Parathyroid adenoma (tissue), 2 donors: ENCODE measurements at regions not wholly inside any gene's neighbourhood (a gene's known extent, or its start where the extent isn't known, plus 50 kb on each side); places are given as distances from the start of the nearest gene placed in this dataset.
A peak's percentile ranks its signal among the peaks of the same experiment; 100 is the strongest.

ENCODE experiments used
- H2AFZ ChIP-seq: fragments of 300-600 bp; sonication (generic); one replicate; pipeline ENCODE4 v1.7.0; 2017; ENCODE audit warnings: antibody characterized with exemption, mild to moderate bottlenecking
- H3K27ac ChIP-seq: fragments of 300-600 bp; sonication (generic); one replicate; pipeline ENCODE4 v1.7.0; 2017
- H3K27me3 ChIP-seq: fragments of 300-600 bp; sonication (generic); one replicate; pipeline ENCODE4 v1.7.0; 2017; ENCODE audit warnings: low read length; ENCODE audit not compliant: control insufficient read depth, insufficient read depth
- H3K36me3 ChIP-seq: fragments of 300-600 bp; sonication (generic); one replicate; pipeline ENCODE4 v1.7.0; 2017; ENCODE audit warnings: low read length; ENCODE audit not compliant: control insufficient read depth, insufficient read depth
- H3K4me1 ChIP-seq: fragments of 300-600 bp; sonication (generic); one replicate; pipeline ENCODE4 v1.7.0; 2017; ENCODE audit warnings: control low read depth
- H3K4me2 ChIP-seq: fragments of 300-600 bp; sonication (generic); one replicate; pipeline ENCODE4 v1.7.0; 2017; ENCODE audit warnings: low read length
- H3K4me3 ChIP-seq: fragments of 300-600 bp; sonication (generic); one replicate; pipeline ENCODE4 v1.7.0; 2017; ENCODE audit warnings: low read depth, low read length
- H3K79me2 ChIP-seq: fragments of 300-600 bp; sonication (generic); one replicate; pipeline ENCODE4 v1.7.0; 2017; ENCODE audit warnings: control low read depth
- H3K9ac ChIP-seq: fragments of 300-600 bp; sonication (generic); one replicate; pipeline ENCODE4 v1.7.0; 2017; ENCODE audit warnings: mild to moderate bottlenecking
- H3K9me3 ChIP-seq: fragments of 300-600 bp; sonication (generic); one replicate; pipeline ENCODE4 v1.7.0; 2017; ENCODE audit warnings: low read length; ENCODE audit not compliant: control insufficient read depth
- TF ChIP-seq, protein P1 (sequence below): fragments of 300-600 bp; sonication (generic); IDR thresholded peaks from one replicate; pipeline ENCODE4 v1.7.0; 2017; ENCODE audit warnings: antibody characterized with exemption, mild to moderate bottlenecking
- donor health status: primary hyperparathyroidism.

- Histone ChIP-seq H3K4me2 (no peak overlapping the region), H3K9me3 (no peaks in the 10 kb centered on the region), H3K4me3 (no peak overlapping the region), H3K4me1 (no peaks in the 10 kb centered on the region), H2AFZ (no peak overlapping the region), H3K9ac (no peak overlapping the region), H3K79me2 (no peaks in the 10 kb centered on the region), H3K27me3 (no peaks in the 10 kb centered on the region), H3K27ac (no peak overlapping the region), H3K36me3 (no peaks in the 10 kb centered on the region)
- TF ChIP-seq, protein P1, sequence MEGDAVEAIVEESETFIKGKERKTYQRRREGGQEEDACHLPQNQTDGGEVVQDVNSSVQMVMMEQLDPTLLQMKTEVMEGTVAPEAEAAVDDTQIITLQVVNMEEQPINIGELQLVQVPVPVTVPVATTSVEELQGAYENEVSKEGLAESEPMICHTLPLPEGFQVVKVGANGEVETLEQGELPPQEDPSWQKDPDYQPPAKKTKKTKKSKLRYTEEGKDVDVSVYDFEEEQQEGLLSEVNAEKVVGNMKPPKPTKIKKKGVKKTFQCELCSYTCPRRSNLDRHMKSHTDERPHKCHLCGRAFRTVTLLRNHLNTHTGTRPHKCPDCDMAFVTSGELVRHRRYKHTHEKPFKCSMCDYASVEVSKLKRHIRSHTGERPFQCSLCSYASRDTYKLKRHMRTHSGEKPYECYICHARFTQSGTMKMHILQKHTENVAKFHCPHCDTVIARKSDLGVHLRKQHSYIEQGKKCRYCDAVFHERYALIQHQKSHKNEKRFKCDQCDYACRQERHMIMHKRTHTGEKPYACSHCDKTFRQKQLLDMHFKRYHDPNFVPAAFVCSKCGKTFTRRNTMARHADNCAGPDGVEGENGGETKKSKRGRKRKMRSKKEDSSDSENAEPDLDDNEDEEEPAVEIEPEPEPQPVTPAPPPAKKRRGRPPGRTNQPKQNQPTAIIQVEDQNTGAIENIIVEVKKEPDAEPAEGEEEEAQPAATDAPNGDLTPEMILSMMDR = no peak
Observed at GRCh38 chr5:57780306-57780960, 297.8 kb upstream of the ACTBL2 start.

- Histone ChIP-seq H3K36me3 (no peaks in the 10 kb centered on the region), H3K9me3 (no peaks in the 10 kb centered on the region), H2AFZ (no peak overlapping the region), H3K9ac (no peak overlapping the region), H3K4me1 (no peaks in the 10 kb centered on the region), H3K79me2 (no peaks in the 10 kb centered on the region), H3K27me3 (no peaks in the 10 kb centered on the region), H3K27ac (no peak overlapping the region), H3K4me2 (no peak overlapping the region), H3K4me3 (no peak overlapping the region)
- TF ChIP-seq, protein P1 = peak; percentile 61
Observed at GRCh38 chr5:57779383-57780223, 297.0 kb upstream of the ACTBL2 start.

DNA sequence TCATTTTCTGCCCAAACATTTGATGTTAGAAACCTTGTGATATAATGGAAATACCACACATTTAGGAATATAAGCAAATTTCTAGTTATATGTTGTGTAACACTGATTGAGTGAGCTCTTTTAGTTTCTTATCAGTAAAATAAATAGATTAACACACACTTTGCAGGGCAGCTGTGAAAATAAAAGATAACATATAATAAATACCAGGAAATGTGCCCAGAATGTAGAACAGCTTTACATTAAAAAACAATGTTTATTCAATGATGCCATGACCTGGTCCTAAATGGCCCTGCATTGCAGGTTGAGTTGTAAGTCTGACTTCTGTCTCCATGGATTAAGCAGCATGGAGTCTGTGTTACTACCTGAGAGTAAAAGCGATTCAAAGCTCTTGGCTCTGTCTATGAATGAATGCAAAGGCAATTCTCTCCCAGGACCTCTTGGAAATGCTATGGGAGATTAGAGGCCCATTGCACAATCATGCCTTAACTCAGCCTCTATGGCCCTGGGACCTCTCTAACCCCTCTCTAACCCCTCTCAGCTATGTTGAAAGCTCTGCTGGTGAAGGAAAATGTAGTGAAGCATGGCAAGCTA, 296.0 kb upstream of the ACTBL2 start:
- TF ChIP-seq, protein P1 = no peak
- H3K4me3 ChIP-seq = no peak overlapping the region
- no peaks in the 10 kb centered on the region for H3K4me1 ChIP-seq
- no peak overlapping the region for H3K9ac ChIP-seq
- no peak overlapping the region for H3K27ac ChIP-seq
- H3K27me3 ChIP-seq = no peaks in the 10 kb centered on the region
- no peaks in the 10 kb centered on the region for H3K9me3 ChIP-seq
- no peak overlapping the region for H3K4me2 ChIP-seq
- H3K36me3 ChIP-seq = no peaks in the 10 kb centered on the region
- no peak overlapping the region for H2AFZ ChIP-seq
- H3K79me2 ChIP-seq = no peaks in the 10 kb centered on the region

DNA sequence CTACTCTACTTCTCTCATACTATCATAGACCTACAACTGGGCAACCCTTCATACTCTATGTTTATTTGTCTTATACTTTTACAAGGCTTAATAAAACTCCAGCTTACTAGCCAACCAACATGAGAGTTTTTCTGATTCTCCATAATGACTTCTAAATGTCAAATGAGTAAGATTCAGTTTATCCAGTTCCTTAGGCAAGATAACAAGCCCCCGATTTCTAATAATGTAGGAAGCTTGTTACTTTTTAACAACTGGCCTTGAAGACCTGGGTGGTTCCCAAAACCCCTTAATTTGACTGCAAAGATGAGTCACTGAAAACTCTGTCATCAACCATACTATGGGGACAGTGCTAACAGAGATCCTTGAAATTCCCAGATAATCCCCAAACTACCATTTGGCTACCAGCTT, 294.6 kb upstream of the ACTBL2 start:
- H3K79me2 ChIP-seq = no peaks in the 10 kb centered on the region
- TF ChIP-seq, protein P1 = no peak
- H3K4me3 ChIP-seq = no peak overlapping the region
- no peak overlapping the region for H2AFZ ChIP-seq
- H3K36me3 ChIP-seq = no peaks in the 10 kb centered on the region
- no peak overlapping the region for H3K4me2 ChIP-seq
- no peaks in the 10 kb centered on the region for H3K27me3 ChIP-seq
- H3K27ac ChIP-seq = no peak overlapping the region
- H3K4me1 ChIP-seq = no peaks in the 10 kb centered on the region
- no peaks in the 10 kb centered on the region for H3K9me3 ChIP-seq
- no peak overlapping the region for H3K9ac ChIP-seq
